Right lobe of liver (tissue), 6 donors: ENCODE measurements at regions not wholly inside any gene's neighbourhood (a gene's known extent, or its start where the extent isn't known, plus 50 kb on each side); places are given as distances from the start of the nearest gene placed in this dataset.
"Not testable (repeated sequence)": the region's sequence is repeated elsewhere in the genome, so short reads cannot be mapped to it uniquely, and the experiment has no call there.

Source experiments
- ATAC-seq, 4 donors: fragments of 200-7000 bp; cut with Tn5 transposase; one replicate each; pipeline ENCODE4 v1.9.1; 2020; ENCODE audit warnings: mild to moderate bottlenecking in 4 of 4, moderate library complexity in 4 of 4
- DNase-seq, 3 donors: peaks; one replicate each; pipeline ENCODE4 v3.0.0-alpha.2; 2020
- H3K27ac ChIP-seq, 3 donors: fragments of 200-600 bp; one replicate each; pipeline ENCODE4 v1.8.0; 2022
- H3K27me3 ChIP-seq, 2 donors: fragments of 200-600 bp; one replicate each; pipeline ENCODE4 v1.8.0; 2022
- H3K36me3 ChIP-seq, 4 donors: fragments of 200-600 bp; sonication (generic) in 1 of 4; one replicate each; pipeline versions ENCODE4 v1.5.1 to v1.8.0; 2017 to 2022; ENCODE audit warnings: control low read depth in 1 of 4
- H3K4me1 ChIP-seq, 4 donors: fragments of 200-600 bp; sonication (generic) in 1 of 4; one replicate each; pipeline versions ENCODE4 v1.5.1 to v1.8.0; 2017 to 2022; ENCODE audit warnings: control low read depth in 1 of 4
- H3K4me3 ChIP-seq, 3 donors: fragments of 200-600 bp; one replicate each; pipeline ENCODE4 v1.8.0; 2022
- H3K9me3 ChIP-seq, 4 donors: fragments of 200-600 bp; sonication (generic) in 1 of 4; one replicate each; pipeline versions ENCODE4 v1.5.1 to v1.8.0; 2017 to 2022; ENCODE audit warnings: control low read depth in 1 of 4
- POLR2A ChIP-seq: fragments of 450-650 bp; IDR thresholded peaks from one replicate; pipeline ENCODE4 v1.6.1; 2017; ENCODE audit warnings: antibody characterized with exemption, mild to moderate bottlenecking
- WGBS: methylation state at CpG from one replicate; pipeline ENCODE4 v1.1.6; 2018; ENCODE audit warnings: low coverage, low lambda C conversion rate; ENCODE audit not compliant: insufficient coverage; ENCODE audit errors: missing lambda C conversion rate; 5-methylcytosine and 5-hydroxymethylcytosine counted together
- intact Hi-C, 2 donors: fragments of 100-400 bp; cut with DNase I; formaldehyde crosslinking; loops; one replicate each; pipeline versions ENCODE4 v1.11.2 to v1.14.1; 2022
- TF ChIP-seq, protein P1 (sequence below), 4 donors: fragments of 200-600 bp in 3 of 4; fragments of 450-650 bp in 1 of 4; IDR thresholded peaks; one replicate each; pipeline versions ENCODE4 v1.5.1 to v1.8.0; 2016 to 2022; ENCODE audit warnings: antibody characterized with exemption in 4 of 4, mild to moderate bottlenecking in 2 of 4
- donor health status: DM: no; HTN: yes; CAD: no.
- donor health status: DM: no; HTN: no; CAD: no.
- donor health status: DM: no; HTN: no; CAD: no.
- donor health status: DM: no; HTN: yes; CAD: no.
- donor health status: DM: no; HTN: yes; CAD: no.

GRCh38 chr22:49392841-49393510 lies 434.7 kb downstream of the BRD1 start:
- no peaks in the 10 kb centered on the region for H3K4me1 ChIP-seq
- TF ChIP-seq POLR2A = no peak
- TF ChIP-seq, protein P1, sequence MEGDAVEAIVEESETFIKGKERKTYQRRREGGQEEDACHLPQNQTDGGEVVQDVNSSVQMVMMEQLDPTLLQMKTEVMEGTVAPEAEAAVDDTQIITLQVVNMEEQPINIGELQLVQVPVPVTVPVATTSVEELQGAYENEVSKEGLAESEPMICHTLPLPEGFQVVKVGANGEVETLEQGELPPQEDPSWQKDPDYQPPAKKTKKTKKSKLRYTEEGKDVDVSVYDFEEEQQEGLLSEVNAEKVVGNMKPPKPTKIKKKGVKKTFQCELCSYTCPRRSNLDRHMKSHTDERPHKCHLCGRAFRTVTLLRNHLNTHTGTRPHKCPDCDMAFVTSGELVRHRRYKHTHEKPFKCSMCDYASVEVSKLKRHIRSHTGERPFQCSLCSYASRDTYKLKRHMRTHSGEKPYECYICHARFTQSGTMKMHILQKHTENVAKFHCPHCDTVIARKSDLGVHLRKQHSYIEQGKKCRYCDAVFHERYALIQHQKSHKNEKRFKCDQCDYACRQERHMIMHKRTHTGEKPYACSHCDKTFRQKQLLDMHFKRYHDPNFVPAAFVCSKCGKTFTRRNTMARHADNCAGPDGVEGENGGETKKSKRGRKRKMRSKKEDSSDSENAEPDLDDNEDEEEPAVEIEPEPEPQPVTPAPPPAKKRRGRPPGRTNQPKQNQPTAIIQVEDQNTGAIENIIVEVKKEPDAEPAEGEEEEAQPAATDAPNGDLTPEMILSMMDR (IDR thresholded peaks at IDR 0.05) = no peak
- H3K27ac ChIP-seq = no peak overlapping the region
- no peaks in the 10 kb centered on the region for H3K27me3 ChIP-seq
- no peak for DNase-seq
- H3K36me3 ChIP-seq = no peaks in the 10 kb centered on the region
- WGBS = 56% methylated on average over 7 of the region's 12 CpGs
- H3K9me3 ChIP-seq = no peaks in the 10 kb centered on the region
- no peak for ATAC-seq
- intact Hi-C loops = no loop called here
- H3K4me3 ChIP-seq = no peak overlapping the region

DNA sequence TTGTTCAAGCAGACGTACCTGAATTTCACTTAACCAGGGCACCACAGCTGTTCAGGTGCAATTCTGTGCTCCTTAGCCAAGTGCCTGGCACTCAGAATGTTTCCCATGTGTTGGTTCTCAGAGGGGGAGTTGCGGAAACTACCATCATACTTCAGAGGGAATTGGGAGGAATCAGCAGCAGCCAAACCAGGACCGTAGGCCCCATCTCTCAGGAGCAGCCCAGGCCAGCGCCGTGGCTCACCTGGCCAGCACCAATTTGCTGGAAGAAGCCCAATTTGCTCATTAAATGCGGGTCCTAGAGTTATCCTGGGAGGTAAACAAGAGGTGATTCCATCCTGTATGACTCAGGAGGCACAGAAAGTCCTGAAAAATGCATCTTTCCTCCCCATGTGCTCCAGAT lies 435.4 kb downstream of the BRD1 start:
- Histone ChIP-seq H3K4me1 (no peaks in the 10 kb centered on the region), H3K27ac (no peak overlapping the region), H3K4me3 (no peak overlapping the region), H3K36me3 (no peaks in the 10 kb centered on the region), H3K9me3 (no peaks in the 10 kb centered on the region), H3K27me3 (no peaks in the 10 kb centered on the region)
- ATAC-seq (no peak), DNase-seq (no peak)
- TF ChIP-seq, protein P1 (IDR thresholded peaks at IDR 0.05) = no peak
- TF ChIP-seq POLR2A = no peak
- intact Hi-C loops = no loop called here
- 46% methylated on average over 2 of the region's 6 CpGs for WGBS

- Histone ChIP-seq H3K4me1 (no peaks in the 10 kb centered on the region), H3K36me3 (no peaks in the 10 kb centered on the region), H3K27ac (no peak overlapping the region), H3K27me3 (no peaks in the 10 kb centered on the region), H3K4me3 (no peak overlapping the region), H3K9me3 (no peaks in the 10 kb centered on the region)
- intact Hi-C loops = no loop called here
- TF ChIP-seq POLR2A = no peak
- TF ChIP-seq, protein P1 (IDR thresholded peaks at IDR 0.05) = no peak
- ATAC-seq (peak in 1 of 4 donors; percentile 26), DNase-seq (no peak)
- WGBS = 47% methylated on average over 9 of the region's 18 CpGs
Measured at GRCh38 chr22:49391436-49391835, 436.2 kb downstream of the BRD1 start.

DNA sequence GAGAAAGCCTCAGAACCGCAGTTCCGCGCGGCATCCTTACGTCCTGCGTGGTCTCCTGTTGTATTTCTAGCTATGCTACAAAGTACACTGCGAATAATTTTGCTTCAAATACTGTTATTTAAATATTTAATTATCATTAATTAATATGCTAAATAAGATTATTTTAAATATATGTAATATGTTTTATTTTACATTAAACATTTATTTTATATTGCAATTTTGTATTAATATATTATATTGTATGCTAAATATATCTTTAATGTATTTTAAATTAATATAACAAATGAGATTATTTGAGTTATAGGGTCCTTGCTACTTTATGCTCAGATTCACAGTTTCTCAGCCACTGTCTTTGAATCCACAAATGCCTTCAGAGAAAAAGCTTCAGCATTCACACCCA lies 436.7 kb downstream of the BRD1 start:
- Histone ChIP-seq H3K4me1 (no peaks in the 10 kb centered on the region), H3K4me3 (no peak overlapping the region), H3K27ac (no peak overlapping the region), H3K27me3 (no peaks in the 10 kb centered on the region), H3K36me3 (no peaks in the 10 kb centered on the region), H3K9me3 (no peaks in the 10 kb centered on the region)
- 88% methylated on average over 7 of the region's 7 CpGs for WGBS
- ATAC-seq (no peak), DNase-seq (no peak)
- intact Hi-C loops = no loop called here
- no peak for TF ChIP-seq POLR2A
- TF ChIP-seq, protein P1 (IDR thresholded peaks at IDR 0.05) = no peak

GRCh38 chr22:49383909-49384308 lies 443.8 kb downstream of the BRD1 start:
- H3K4me3 ChIP-seq, H3K27ac ChIP-seq, DNase-seq, H3K27me3 ChIP-seq, H3K36me3 ChIP-seq, intact Hi-C loops, H3K4me1 ChIP-seq, H3K9me3 ChIP-seq, ATAC-seq: not testable (repeated sequence)
- WGBS = 59% methylated on average over 6 of the region's 7 CpGs
